ENCODE measurements at regions not wholly inside any gene's neighbourhood (a gene's known extent, or its start where the extent isn't known, plus 50 kb on each side); places are given as distances from the start of the nearest gene placed in this dataset.
"Not testable (repeated sequence)": the region's sequence is repeated elsewhere in the genome, so short reads cannot be mapped to it uniquely, and the experiment has no call there.

GRCh38 chr22:25331050-25331449 lies 111.6 kb downstream of the CRYBB2 start:
- no peak overlapping the region for H3K4me3 ChIP-seq (ENCODE audit: low read depth in 1 of 2, low read length in 2 of 2)
- WGBS, 2 donors, result 84 to 85% methylated on average over 4 of the region's 4 CpGs
- H3K27ac ChIP-seq (ENCODE audit: low read depth in 2 of 2, low read length in 1 of 2), result no peak overlapping the region

DNA sequence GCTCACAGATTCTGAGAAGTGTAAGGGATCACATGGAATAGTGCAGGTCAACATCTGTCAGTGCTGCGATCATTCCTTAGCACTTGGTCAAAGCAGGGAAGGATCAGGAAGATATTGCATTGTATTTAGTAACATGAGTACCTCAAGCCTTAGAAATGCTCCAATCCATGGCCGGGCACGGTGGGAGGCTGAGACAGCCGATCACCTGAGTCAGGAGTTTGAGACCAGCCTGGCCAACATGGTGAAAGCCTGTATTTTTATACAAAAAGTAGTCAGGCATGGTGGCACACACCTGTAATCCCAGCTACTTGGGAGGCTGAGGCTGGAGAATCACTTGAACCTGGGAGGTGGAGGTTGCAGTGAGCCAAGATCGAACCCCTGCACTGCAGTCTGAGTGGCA lies 112.5 kb downstream of the CRYBB2 start:
- not testable (repeated sequence) for H3K9me3 ChIP-seq (ENCODE audit: control insufficient read depth in 2 of 2, insufficient read depth in 1 of 2, low read depth in 1 of 2, low read length in 1 of 2); H3K27me3 ChIP-seq (ENCODE audit: control insufficient read depth in 1 of 2, insufficient read depth in 2 of 2, low read length in 2 of 2); H3K27ac ChIP-seq (ENCODE audit: low read depth in 2 of 2, low read length in 1 of 2); H3K4me3 ChIP-seq (ENCODE audit: low read depth in 1 of 2, low read length in 2 of 2); H3K4me1 ChIP-seq (ENCODE audit: control insufficient read depth in 2 of 2, insufficient read depth in 2 of 2, low read length in 1 of 2); H3K36me3 ChIP-seq (ENCODE audit: control insufficient read depth in 2 of 2, insufficient read depth in 2 of 2, low read length in 1 of 2)
- 85 to 90% methylated on average over 5 of the region's 5 CpGs for WGBS, 2 donors

More at GRCh38 chr22:25331050-25331449, 111.6 kb downstream of the CRYBB2 start:
- no peaks in the 10 kb centered on the region for H3K27me3 ChIP-seq (ENCODE audit: control insufficient read depth in 1 of 2, insufficient read depth in 2 of 2, low read length in 2 of 2)
- H3K4me1 ChIP-seq (ENCODE audit: control insufficient read depth in 2 of 2, insufficient read depth in 2 of 2, low read length in 1 of 2), result no peaks in the 10 kb centered on the region
- no peaks in the 10 kb centered on the region for H3K9me3 ChIP-seq (ENCODE audit: control insufficient read depth in 2 of 2, insufficient read depth in 1 of 2, low read depth in 1 of 2, low read length in 1 of 2)
- no peaks in the 10 kb centered on the region for H3K36me3 ChIP-seq (ENCODE audit: control insufficient read depth in 2 of 2, insufficient read depth in 2 of 2, low read length in 1 of 2)

GRCh38 chr22:25332386-25332785 lies 112.9 kb downstream of the CRYBB2 start:
- Histone ChIP-seq H3K4me1 (ENCODE audit: control insufficient read depth in 2 of 2, insufficient read depth in 2 of 2, low read length in 1 of 2) (no peaks in the 10 kb centered on the region), H3K9me3 (ENCODE audit: control insufficient read depth in 2 of 2, insufficient read depth in 1 of 2, low read depth in 1 of 2, low read length in 1 of 2) (no peaks in the 10 kb centered on the region), H3K27ac (ENCODE audit: low read depth in 2 of 2, low read length in 1 of 2) (no peak overlapping the region), H3K4me3 (ENCODE audit: low read depth in 1 of 2, low read length in 2 of 2) (no peak overlapping the region), H3K27me3 (ENCODE audit: control insufficient read depth in 1 of 2, insufficient read depth in 2 of 2, low read length in 2 of 2) (no peaks in the 10 kb centered on the region), H3K36me3 (ENCODE audit: control insufficient read depth in 2 of 2, insufficient read depth in 2 of 2, low read length in 1 of 2) (no peaks in the 10 kb centered on the region)
- 95% methylated on average over 11 of the region's 11 CpGs for WGBS, 2 donors

GRCh38 chr22:25334162-25334490 lies 114.7 kb downstream of the CRYBB2 start:
- Histone ChIP-seq H3K27ac (ENCODE audit: low read depth in 2 of 2, low read length in 1 of 2) (no peak overlapping the region), H3K4me3 (ENCODE audit: low read depth in 1 of 2, low read length in 2 of 2) (no peak overlapping the region), H3K9me3 (ENCODE audit: control insufficient read depth in 2 of 2, insufficient read depth in 1 of 2, low read depth in 1 of 2, low read length in 1 of 2) (no peaks in the 10 kb centered on the region), H3K27me3 (ENCODE audit: control insufficient read depth in 1 of 2, insufficient read depth in 2 of 2, low read length in 2 of 2) (no peaks in the 10 kb centered on the region), H3K36me3 (ENCODE audit: control insufficient read depth in 2 of 2, insufficient read depth in 2 of 2, low read length in 1 of 2) (no peaks in the 10 kb centered on the region), H3K4me1 (ENCODE audit: control insufficient read depth in 2 of 2, insufficient read depth in 2 of 2, low read length in 1 of 2) (no peaks in the 10 kb centered on the region)
- WGBS, 2 donors, result 34 to 38% methylated on average over 10 of the region's 10 CpGs

- not testable (repeated sequence) for H3K36me3 ChIP-seq (ENCODE audit: control insufficient read depth in 2 of 2, insufficient read depth in 2 of 2, low read length in 1 of 2); H3K9me3 ChIP-seq (ENCODE audit: control insufficient read depth in 2 of 2, insufficient read depth in 1 of 2, low read depth in 1 of 2, low read length in 1 of 2)
- WGBS, 2 donors, result 90 to 91% methylated on average over 17 of the region's 17 CpGs
Observed at GRCh38 chr22:25334631-25335030, 115.2 kb downstream of the CRYBB2 start.

GRCh38 chr22:25335276-25335675 lies 115.8 kb downstream of the CRYBB2 start:
- H3K27ac ChIP-seq (ENCODE audit: low read depth in 2 of 2, low read length in 1 of 2), result not testable (repeated sequence)
- 78 to 91% methylated on average over 4 of the region's 4 CpGs for WGBS, 2 donors

More at GRCh38 chr22:25334631-25335030, 115.2 kb downstream of the CRYBB2 start:
- H3K4me1 ChIP-seq (ENCODE audit: control insufficient read depth in 2 of 2, insufficient read depth in 2 of 2, low read length in 1 of 2); H3K27ac ChIP-seq (ENCODE audit: low read depth in 2 of 2, low read length in 1 of 2); H3K4me3 ChIP-seq (ENCODE audit: low read depth in 1 of 2, low read length in 2 of 2); H3K27me3 ChIP-seq (ENCODE audit: control insufficient read depth in 1 of 2, insufficient read depth in 2 of 2, low read length in 2 of 2): not testable (repeated sequence)

DNA sequence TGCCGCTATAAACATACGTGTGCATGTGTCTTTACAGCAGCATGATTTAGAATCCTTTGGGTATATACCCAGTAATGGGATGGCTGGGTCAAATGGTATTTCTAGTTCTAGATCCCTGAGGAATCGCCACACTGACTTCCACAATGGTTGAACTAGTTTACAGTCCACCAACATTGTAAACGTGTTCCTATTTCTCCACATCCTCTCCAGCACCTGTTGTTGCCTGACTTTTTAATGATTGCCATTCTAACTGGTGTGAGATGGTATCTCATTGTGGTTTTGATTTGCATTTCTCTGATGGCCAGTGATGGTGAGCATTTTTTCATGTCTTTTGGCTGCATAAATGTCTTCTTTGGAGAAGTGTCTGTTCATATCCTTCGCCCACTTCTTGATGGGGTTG lies 121.1 kb downstream of the CRYBB2 start:
- not testable (repeated sequence) for H3K4me1 ChIP-seq (ENCODE audit: control insufficient read depth in 2 of 2, insufficient read depth in 2 of 2, low read length in 1 of 2); H3K27ac ChIP-seq (ENCODE audit: low read depth in 2 of 2, low read length in 1 of 2); H3K9me3 ChIP-seq (ENCODE audit: control insufficient read depth in 2 of 2, insufficient read depth in 1 of 2, low read depth in 1 of 2, low read length in 1 of 2); H3K27me3 ChIP-seq (ENCODE audit: control insufficient read depth in 1 of 2, insufficient read depth in 2 of 2, low read length in 2 of 2); H3K4me3 ChIP-seq (ENCODE audit: low read depth in 1 of 2, low read length in 2 of 2); H3K36me3 ChIP-seq (ENCODE audit: control insufficient read depth in 2 of 2, insufficient read depth in 2 of 2, low read length in 1 of 2)
- 98 to 99% methylated on average over 5 of the region's 5 CpGs for WGBS, 2 donors

More at GRCh38 chr22:25335276-25335675, 115.8 kb downstream of the CRYBB2 start:
- not testable (repeated sequence) for H3K36me3 ChIP-seq (ENCODE audit: control insufficient read depth in 2 of 2, insufficient read depth in 2 of 2, low read length in 1 of 2); H3K4me3 ChIP-seq (ENCODE audit: low read depth in 1 of 2, low read length in 2 of 2); H3K9me3 ChIP-seq (ENCODE audit: control insufficient read depth in 2 of 2, insufficient read depth in 1 of 2, low read depth in 1 of 2, low read length in 1 of 2); H3K27me3 ChIP-seq (ENCODE audit: control insufficient read depth in 1 of 2, insufficient read depth in 2 of 2, low read length in 2 of 2); H3K4me1 ChIP-seq (ENCODE audit: control insufficient read depth in 2 of 2, insufficient read depth in 2 of 2, low read length in 1 of 2)

GRCh38 chr22:25344366-25344765 lies 124.9 kb downstream of the CRYBB2 start:
- not testable (repeated sequence) for H3K4me3 ChIP-seq (ENCODE audit: low read depth in 1 of 2, low read length in 2 of 2); H3K27me3 ChIP-seq (ENCODE audit: control insufficient read depth in 1 of 2, insufficient read depth in 2 of 2, low read length in 2 of 2); H3K27ac ChIP-seq (ENCODE audit: low read depth in 2 of 2, low read length in 1 of 2); H3K9me3 ChIP-seq (ENCODE audit: control insufficient read depth in 2 of 2, insufficient read depth in 1 of 2, low read depth in 1 of 2, low read length in 1 of 2); H3K36me3 ChIP-seq (ENCODE audit: control insufficient read depth in 2 of 2, insufficient read depth in 2 of 2, low read length in 1 of 2); H3K4me1 ChIP-seq (ENCODE audit: control insufficient read depth in 2 of 2, insufficient read depth in 2 of 2, low read length in 1 of 2)
- 90 to 96% methylated on average over 10 of the region's 10 CpGs for WGBS, 2 donors

DNA sequence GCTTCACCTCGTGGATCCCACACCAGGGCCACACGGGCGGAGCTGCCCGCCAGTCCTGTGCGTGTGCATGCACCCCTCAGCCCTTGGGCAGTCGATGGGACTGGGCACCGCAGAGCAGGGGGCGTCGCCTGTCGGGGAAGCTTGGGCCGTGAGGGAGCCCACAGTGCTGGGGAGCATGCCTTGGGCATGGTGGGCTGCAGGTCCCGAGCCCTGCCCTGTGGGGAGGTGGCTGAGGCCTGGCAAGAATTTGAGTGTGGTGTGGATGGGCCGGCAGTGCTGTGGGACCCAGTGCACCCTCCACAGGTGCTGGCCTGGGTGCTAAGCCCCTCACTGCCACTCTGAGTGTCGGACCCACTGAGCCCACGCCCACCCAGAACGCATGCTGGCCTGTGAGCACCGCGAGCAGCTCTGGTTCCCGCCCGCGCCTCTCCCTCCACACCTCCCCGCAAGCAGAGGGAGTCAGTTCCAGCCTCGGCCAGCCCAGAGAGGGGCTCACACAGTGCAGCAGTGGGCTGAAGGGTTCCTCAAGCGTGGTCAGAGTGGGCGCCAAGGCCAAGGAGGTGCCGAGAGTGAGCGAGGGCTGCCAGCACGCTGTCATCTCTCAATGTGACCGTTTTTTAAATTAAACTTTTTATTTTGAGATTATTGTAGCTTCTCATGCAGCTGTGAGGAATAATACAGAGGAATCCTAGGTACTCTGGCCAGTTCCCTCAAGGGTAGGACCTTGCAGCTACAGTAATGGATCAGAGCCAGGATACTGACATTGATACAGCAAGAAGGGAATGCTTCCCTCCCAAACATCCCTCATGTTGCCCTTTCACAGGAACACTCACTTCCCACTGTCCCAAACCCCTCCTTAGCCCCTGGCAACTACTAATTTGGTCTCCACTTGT lies 127.7 kb downstream of the CRYBB2 start:
- Histone ChIP-seq H3K27ac (ENCODE audit: low read depth in 2 of 2, low read length in 1 of 2) (no peak overlapping the region), H3K9me3 (ENCODE audit: control insufficient read depth in 2 of 2, insufficient read depth in 1 of 2, low read depth in 1 of 2, low read length in 1 of 2) (no peaks in the 10 kb centered on the region), H3K4me1 (ENCODE audit: control insufficient read depth in 2 of 2, insufficient read depth in 2 of 2, low read length in 1 of 2) (peaks cover 0 to 3% of the 10 kb centered on the region in 2 donors), H3K4me3 (ENCODE audit: low read depth in 1 of 2, low read length in 2 of 2) (no peak overlapping the region), H3K36me3 (ENCODE audit: control insufficient read depth in 2 of 2, insufficient read depth in 2 of 2, low read length in 1 of 2) (peaks cover 5 to 16% of the 10 kb centered on the region in 2 donors), H3K27me3 (ENCODE audit: control insufficient read depth in 1 of 2, insufficient read depth in 2 of 2, low read length in 2 of 2) (no peaks in the 10 kb centered on the region)
- WGBS, 2 donors, result 93% methylated on average over 28 to 29 of the region's 29 CpGs

DNA sequence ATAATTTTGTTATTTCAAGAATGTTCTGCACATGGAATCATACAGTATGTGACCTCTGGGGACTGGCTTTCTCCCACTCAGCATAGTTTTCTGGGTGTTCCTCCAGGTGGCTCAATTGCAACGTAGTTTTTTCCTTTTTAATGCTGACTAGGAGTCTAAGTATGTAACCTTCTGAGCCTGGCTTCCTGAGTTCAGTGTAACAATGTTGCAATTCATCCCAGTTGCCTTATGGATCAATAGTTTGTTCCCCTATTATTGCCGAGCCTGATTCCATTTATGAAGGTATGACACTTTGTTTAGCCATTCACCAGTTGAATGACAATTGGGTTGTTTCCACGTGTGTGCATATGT lies 128.3 kb downstream of the CRYBB2 start:
- WGBS, 2 donors, result 71 to 75% methylated on average over 3 of the region's 3 CpGs
- Histone ChIP-seq H3K27ac (ENCODE audit: low read depth in 2 of 2, low read length in 1 of 2) (no peak overlapping the region), H3K27me3 (ENCODE audit: control insufficient read depth in 1 of 2, insufficient read depth in 2 of 2, low read length in 2 of 2) (no peaks in the 10 kb centered on the region), H3K36me3 (ENCODE audit: control insufficient read depth in 2 of 2, insufficient read depth in 2 of 2, low read length in 1 of 2) (peaks cover 7 to 19% of the 10 kb centered on the region in 2 donors), H3K9me3 (ENCODE audit: control insufficient read depth in 2 of 2, insufficient read depth in 1 of 2, low read depth in 1 of 2, low read length in 1 of 2) (no peaks in the 10 kb centered on the region), H3K4me3 (ENCODE audit: low read depth in 1 of 2, low read length in 2 of 2) (no peak overlapping the region), H3K4me1 (ENCODE audit: control insufficient read depth in 2 of 2, insufficient read depth in 2 of 2, low read length in 1 of 2) (peaks cover 0 to 3% of the 10 kb centered on the region in 2 donors)

All from esophagus (tissue), 2 donors.